GM19372 (cell line): ENCODE measurements at regions not wholly inside any gene's neighbourhood (a gene's known extent, or its start where the extent isn't known, plus 50 kb on each side); places are given as distances from the start of the nearest gene placed in this dataset.
A peak's percentile ranks its signal among the peaks of the same experiment; 100 is the strongest.
"Not testable (repeated sequence)": the region's sequence is repeated elsewhere in the genome, so short reads cannot be mapped to it uniquely, and the experiment has no call there.

ENCODE experiments used
- ATAC-seq: cut with Tn5 transposase; IDR thresholded peaks from one replicate; pipeline ENCODE4 v1.9.1; 2021; ENCODE audit warnings: mild to moderate bottlenecking, low read depth, moderate library complexity; ENCODE audit not compliant: unreplicated experiment

DNA sequence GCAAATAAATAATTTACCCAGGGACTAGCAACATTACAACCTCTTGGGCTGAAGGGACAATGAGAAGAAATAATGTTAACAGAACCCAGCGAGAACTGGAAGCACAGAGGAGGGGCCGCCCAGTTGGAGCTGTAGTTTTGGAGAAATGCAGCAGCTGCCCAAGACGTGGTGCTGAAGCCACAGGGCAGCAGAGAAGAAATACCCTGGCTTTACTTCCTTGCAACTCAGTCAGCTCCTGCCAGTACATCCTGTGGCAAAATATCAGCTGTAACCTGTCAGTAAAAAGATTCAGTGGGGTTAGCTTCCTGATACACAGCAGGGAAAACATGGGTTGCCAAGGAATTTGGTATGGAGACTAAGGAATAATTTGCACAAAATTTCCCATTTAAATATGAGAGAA, 283.6 kb upstream of the USP25 start:
- ATAC-seq: no peak

DNA sequence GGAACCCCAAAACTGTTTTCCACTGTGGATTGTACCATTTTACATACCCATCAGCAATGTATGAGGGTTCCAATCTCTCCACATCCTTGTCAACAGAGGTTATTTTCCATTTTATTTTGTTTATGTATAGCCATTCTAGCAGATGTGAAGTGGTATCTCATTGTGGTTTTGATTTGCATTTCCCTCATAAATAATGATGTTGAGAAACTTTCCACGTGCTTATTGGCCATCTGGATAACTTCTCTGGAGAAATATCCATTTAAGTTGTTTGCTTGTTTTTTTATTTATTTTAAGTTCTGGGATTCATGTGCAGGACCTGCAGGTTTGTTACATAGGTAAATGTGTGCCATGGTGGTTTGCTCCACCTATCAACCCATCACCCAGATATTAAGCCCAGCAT, 280.2 kb upstream of the USP25 start:
- ATAC-seq: no peak

DNA sequence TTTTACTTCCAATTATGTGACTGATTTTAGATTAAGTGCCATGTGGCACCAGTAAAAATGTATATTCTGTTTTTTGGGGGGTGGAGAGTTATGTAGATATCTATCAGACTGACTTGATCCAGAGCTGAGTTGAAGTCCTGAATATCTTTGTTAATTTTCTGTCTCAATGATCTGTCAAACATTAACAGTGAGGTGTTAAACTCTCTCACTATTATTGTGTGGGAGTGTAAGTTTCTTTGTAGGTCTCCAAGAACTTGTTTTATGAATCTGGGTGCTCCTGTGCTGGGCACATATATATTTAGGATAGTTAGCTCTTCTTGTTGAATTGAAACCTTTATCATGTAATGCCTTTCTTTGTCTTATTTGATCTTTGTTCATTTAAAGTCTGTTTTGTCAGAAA, 276.5 kb upstream of the USP25 start:
- no peak for ATAC-seq

DNA sequence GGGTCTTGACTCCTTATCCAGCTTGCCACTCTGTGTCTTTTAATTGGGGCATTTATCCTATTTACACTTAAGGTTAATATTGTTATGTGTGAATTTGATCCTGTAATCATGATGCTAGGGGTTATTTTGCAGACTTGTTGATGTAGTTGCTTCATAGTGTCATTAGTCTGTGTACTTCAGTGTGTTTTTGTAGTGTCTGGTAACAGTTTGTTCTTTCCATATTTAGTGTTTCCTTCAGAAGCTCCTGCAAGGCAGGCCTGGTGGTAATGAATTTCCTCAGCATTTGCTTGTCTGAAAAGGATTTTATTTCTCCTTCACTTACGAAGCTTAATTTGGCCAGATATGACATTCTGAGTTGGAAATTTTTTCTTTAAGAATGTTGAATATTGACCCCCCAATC, 276.0 kb upstream of the USP25 start:
- ATAC-seq: not testable (repeated sequence)

DNA sequence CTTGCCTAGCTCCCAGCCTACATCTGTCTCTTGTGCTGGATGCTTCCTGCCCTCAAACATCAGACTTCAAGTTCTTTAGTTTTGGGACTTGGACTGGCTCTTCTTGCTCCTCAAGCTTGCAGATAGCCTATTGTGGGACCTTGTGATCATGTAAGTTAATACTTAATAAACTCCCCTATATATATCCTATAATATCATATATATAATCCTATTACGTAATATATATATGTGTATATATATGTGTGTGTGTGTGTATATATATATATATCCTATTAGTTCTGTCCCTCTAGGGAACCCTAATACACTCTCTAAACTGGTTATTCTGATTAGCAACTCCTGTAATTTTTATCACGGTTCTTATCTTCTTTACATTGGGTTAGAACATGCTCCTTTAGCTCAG, 274.9 kb upstream of the USP25 start:
- ATAC-seq: not testable (repeated sequence)

DNA sequence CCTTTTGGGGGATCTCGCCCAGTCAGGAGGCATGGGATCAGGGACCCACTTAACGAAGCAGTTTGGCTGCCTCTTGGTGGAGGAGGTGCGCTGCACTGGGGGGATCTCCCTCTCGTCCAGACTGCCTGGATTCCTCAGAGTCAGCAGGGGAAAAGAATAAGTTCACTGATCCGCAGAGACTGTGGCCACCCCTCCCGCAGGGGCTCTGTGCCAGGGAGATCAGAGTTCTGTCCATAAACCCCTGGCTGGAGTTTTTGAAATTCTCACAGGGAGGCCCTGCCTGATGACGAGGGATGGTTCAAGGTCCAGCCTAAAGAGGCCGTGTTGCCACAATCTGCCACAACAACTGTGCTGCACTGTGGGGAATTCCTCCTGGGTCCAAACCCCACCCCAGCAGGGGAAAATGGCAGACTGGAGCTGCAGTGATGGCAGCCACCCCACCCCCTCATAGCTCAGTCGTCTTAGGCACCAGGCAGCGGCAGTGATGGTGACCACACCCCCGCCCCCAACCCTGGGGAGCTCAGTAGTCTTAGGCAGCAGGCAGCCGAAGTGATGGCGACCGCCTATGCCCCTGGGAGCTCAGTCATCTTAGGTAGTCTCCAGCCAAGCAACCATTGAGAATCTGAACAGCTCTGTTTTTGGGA, 273.8 kb upstream of the USP25 start:
- no peak for ATAC-seq

DNA sequence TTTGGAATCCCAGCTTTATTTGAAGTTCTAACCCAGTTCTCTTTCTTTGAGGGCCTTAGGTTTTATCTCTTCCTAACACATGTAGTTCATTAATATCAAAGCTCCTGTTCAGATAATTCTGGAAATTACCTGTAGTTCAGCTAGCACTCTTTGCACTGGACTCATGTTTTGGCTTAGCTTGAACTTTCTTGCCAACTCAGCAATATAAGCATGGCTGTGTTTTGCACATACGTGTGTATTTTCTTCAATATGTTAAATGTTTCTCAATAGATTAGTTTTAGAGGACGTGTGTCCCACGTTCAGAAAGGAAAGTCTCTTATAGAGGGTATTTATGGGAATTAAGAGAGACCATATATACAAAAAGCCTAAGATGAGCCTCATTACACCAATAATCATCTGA, 271.8 kb upstream of the USP25 start:
- no peak for ATAC-seq

DNA sequence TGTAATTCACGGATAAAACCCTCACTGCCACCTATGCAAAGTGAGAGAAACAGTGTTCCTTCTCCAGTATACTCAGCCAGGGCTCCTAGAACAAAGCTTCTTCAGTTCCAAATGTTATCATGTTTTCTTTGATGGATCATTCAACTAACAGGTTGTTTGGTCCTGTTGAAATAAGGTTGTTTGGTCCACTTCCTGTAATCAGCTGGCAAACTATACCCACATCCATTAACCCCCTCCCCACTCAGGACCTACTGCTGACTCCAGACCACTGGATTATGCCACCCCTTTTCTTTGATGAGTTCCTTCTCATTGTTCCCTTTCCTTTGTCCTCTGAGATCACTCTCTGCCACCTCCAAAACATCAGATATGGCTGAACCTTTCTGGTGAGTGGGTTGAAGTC, 267.7 kb upstream of the USP25 start:
- no peak for ATAC-seq

DNA sequence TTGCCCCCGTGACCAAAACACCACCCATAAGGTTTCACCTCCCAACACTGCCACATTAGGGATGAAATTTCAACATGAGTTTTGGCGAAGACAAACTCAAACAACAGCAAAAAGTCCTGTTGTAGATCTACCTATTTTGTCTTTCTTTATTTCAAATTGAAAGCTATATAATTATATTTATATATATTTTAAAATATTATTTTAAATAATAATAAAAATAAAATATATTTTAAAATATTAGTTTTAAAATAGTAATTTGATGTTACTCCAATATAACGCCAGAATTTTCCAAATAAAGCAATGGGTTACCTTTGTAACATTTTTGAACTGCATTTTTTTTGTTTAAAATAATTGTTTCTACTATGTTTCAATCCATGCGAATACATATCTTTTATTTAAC, 263.5 kb upstream of the USP25 start:
- no peak for ATAC-seq

DNA sequence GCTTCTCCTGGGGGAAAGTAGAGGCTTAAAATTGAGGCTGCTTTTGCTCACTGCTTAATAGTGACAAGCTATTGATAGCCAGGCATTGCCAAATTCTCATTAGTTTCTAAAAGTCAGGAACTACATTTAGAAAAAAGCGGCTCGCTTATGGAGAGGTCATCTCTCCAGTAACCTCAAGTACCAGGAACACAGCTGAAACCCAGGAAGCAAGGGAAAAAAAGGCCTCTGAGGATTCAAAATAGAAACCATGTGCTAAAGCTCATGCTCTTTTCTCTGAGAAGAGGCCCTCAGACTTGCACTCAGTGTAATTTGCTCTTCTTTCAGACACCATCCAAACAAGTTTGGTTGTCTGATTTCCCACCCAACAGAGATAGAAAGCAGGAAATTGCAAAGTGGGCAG, 261.4 kb upstream of the USP25 start:
- ATAC-seq: no peak

DNA sequence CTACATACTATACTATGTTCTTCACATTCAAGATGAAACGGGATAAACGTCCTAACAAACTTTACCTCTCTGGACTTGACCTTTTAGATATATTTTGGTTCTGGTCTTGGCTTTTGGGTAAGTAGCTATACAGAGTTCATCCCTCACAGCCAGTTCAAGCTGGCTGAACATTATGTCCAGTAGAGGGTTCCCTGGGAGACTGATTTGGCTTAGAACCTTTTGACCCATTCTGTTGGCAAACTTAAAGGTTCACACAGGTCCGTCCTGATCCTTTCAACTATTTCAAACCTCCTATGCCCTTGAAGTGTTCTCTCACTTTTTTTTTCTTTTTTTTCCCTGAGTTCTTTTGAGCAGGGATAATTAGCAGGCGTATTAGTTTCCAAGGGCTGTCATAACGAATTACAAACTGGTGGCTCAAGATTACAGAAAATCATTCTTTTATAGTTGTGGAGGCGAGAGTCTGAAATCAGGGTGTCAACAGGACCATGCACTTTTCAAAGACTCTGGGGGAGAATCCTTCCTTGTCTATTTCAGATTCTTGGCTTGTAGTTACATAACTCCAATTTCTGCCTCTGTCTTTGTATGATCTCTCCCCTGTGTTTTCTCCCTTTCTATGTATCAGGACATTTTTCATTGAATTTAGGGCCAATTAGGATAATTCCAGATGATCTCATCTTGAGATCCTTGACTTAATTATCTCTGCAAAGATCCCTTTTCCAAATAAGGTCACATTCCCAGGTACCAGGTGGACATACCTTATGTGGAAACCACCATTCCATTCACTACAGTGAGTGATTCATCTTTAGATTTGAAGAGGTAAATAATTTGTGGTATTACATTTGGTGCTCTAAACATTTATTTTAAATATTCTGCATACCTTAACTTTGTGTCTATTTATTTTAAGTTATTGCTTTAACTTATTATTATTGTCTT, 257.4 kb upstream of the USP25 start:
- no peak for ATAC-seq

DNA sequence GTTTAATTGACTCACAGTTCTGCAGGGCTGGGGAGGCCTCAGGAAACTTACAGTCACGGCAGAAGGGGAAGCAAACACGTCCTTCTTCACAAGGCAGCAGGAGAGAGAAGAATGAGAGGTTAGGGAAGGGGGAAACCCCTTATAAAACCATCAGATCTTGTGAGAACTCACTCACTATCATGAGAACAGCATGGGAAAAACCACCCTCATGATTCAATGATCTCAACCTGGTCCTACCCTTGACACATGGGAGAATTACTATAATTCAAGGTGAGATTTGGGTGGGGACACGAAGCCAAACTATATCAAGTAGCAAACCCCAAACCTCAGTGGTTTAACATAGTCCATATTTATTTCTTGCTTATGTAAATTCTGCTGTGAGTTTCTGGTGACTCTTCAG, 252.0 kb upstream of the USP25 start:
- ATAC-seq: not testable (repeated sequence)

DNA sequence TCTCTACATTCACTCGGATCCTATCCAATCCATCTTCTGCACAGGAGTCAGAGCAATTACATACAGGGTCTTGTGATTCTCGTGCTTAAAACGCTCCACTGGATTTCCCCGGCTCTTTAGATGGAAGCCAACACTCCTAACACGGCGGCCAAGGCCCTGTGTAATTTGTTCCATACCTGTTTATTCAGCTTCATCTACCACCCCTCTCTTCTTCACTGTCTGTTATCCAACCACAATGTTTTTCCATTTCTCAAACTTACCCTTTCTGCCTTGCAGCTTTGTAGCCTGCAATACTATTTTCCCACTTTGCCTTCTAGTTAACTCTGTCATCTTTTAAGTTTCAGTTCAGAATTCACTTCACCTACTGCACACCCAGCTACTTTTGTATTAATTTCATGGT, 249.6 kb upstream of the USP25 start:
- ATAC-seq: no peak

DNA sequence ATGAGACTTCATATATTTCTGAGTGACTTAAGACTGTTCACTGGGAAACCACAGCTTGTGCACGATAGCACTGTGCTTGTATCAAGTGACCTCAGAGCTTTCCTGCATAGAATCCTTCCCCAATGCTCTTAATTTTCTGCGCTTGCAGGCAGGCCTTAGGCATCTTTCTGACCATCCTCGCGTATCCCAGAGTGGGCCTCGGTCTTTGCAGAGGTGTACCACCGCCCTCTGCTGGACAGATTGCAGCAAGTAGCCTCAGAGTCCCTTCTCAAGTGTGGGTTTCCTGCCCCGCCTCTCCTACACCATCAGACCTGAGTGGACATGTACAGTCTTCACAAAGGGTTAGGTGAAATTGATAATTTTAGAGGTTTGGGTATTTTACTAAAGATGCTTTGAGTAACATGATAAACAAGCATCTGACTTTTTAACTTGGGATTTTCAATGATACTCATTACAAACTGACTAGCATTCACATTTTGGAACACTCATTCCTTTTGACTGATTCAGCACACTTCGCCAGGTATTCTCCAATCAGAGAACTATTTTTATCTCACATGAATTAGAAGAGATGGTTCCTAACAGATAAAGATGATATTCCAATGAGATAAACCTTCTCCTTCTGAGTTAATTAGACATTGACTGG, 246.5 kb upstream of the USP25 start:
- peak; percentile 97 for ATAC-seq

DNA sequence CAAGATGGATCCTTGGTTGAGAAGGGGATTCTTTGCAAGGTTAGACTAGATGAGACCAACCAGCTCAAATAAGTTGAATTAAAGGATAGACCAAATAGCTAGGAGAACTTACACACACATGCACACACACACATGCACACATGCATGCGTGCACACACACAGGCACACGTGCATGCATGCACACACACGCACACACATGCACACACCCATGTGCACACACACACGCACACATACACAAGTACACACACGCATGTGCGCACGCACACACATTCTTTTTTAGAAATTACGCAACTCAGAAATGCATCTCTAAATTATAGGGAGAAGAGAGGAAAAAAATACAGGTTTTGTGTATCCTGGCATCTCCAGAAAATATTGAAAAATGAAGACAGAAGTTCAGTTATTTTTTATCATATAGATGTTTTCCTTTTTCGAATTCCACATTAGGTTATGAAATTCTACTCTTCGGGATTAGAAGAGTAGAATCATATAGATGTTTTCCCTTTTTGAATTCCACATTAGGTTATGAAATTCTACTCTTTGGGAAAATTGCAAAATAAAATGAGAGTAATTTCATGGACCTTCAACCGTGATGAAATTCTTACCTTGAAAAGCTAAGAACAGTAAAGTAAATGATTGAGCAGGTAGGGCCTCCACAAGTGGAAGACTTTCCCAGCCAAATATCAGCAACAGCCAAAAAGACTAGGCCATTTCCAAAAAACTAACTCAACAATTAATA, 243.2 kb upstream of the USP25 start:
- no peak for ATAC-seq

DNA sequence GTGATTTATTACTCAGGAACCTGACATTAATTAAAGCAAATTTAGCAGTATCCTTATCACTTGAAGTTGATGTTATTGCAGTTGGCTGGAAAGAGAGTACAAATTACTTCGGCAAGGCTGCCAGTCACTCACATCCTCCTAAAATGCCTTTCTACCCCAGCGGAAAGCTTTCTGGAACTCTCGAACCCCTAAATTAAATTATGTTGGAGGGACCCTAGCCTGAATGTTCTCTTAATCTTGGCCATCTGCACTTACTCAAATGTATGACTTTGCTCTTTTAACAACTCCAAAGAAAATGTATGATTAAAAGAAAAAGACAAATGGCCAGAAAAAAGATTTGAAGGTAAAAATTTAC, 242.6 kb upstream of the USP25 start:
- no peak for ATAC-seq

DNA sequence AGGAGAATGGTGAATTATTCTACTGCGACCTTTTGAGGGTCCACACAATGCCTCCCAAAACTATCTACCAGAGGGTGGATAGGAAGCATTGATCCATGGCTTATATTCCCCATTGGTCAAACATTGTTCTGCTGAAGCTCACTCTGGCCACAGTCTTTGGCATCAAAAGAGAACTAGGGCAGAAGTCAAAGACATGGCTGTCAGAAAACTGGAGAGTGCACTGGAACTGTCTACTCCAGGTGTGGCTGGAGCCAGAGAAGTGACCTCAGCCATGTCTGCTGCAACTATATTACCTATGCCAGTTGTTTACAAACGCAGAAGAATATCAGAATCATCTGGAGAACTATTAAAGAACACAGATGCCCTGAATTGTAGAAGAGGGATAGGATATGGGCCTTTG, 238.7 kb upstream of the USP25 start:
- no peak for ATAC-seq

DNA sequence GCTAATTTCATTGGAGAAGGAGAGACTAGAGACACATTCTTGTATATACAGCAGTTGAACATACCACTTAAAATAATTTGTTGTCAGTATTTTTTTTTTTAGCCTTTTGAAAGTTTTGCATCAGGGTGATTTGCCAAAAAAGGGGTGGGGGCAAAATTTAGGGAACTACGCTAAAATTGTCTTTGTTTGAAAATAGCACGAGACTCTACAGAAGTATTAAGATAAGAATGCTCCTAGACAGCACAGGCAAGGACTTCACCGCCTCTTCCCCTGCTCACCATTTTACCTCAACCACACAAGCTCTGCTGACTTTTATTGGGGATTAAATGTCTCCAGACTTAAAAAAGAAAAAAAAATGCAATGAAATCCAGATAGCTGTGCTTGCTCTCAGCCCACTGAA, 236.1 kb upstream of the USP25 start:
- ATAC-seq: no peak

DNA sequence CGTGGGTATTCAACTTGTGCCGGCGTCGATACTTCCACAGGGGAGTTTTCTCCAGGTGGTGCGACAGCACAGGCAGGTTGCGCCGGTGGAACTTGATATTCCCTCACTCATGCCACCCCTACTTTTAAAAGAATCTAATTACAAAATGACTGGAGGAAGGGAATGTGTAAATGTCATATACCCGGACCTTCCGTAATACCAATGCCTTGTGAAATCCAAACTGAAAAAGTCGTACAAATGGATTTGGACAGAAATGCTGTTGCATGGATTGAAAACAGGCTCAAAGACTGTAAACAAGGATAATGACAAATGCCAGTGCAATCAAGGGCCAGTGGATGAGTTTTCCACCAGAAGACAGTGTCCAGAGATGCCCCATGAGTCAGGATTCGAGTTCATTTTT, 235.3 kb upstream of the USP25 start:
- no peak for ATAC-seq

DNA sequence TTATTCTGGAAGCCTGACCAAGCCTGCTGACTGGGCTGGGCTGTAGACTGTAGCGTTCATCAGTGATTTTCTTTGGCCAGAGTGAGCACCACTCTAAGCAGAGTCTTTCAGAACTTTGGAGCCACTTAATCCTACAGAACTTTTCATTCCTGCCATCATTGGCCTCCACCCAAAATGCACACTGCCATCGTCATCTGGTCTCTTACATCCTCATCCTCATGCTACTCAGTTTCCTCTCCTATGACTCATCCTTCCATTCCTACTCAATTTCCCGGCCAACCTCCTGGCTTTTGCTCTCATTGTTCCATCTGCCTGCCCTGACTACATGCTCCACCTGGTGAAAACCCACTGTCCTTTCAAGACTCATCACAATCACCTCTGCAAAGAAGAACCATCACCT, 233.8 kb upstream of the USP25 start:
- no peak for ATAC-seq

DNA sequence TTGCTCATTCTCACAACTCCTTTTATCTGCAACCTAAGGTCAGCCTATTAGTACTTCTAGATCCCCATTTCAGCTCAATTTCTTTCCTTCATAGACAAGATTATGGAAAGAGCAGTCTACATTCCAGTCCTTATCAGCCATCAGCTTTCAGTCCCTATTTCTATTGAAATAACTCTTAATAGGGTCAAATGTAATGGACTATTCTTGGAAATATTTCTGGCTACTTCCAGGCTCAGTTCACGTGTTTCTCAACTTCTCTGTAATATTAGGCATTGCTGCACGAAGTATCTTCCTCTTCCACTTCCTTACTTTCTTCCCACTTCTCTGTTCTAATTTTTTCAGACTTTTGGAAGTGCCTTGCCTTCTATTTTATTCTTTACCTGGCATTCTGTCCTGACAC, 232.9 kb upstream of the USP25 start:
- no peak for ATAC-seq
